GM12891 (cell line): ENCODE measurements at regions not wholly inside any gene's neighbourhood (a gene's known extent, or its start where the extent isn't known, plus 50 kb on each side); places are given as distances from the start of the nearest gene placed in this dataset.
A peak's percentile ranks its signal among the peaks of the same experiment; 100 is the strongest.

Experiments
- DNase-seq: peaks from one replicate; pipeline ENCODE4 v3.0.0; 2011; ENCODE audit warnings: low spot score; ENCODE audit not compliant: insufficient read length
- FAIRE-seq: peaks from 2 replicates; lab custom pipeline; 2011; peaks lifted over from hg19 to GRCh38; lab: Jason Lieb, UNC
- PAX5 ChIP-seq: IDR thresholded peaks from 2 replicates; pipeline ENCODE4 v1.6.1; 2011; ENCODE audit warnings: low read length, moderate library complexity, mild to moderate bottlenecking; ENCODE audit not compliant: insufficient read depth, severe bottlenecking
- POLR2A ChIP-seq: IDR thresholded peaks from 2 replicates; pipeline ENCODE4 v1.6.1; 2011; ENCODE audit warnings: low read depth, low read length, control low read depth
- POLR2AphosphoS5 ChIP-seq: IDR thresholded peaks from 2 replicates; pipeline ENCODE4 v1.6.1; 2011; ENCODE audit warnings: low read depth, low read length, control low read depth
- POU2F2 ChIP-seq: IDR thresholded peaks from 2 replicates; pipeline ENCODE4 v1.6.1; 2011; ENCODE audit warnings: low read depth, mild to moderate bottlenecking, control low read depth, low read length, moderate library complexity
- SPI1 ChIP-seq: IDR thresholded peaks from 2 replicates; pipeline ENCODE4 v1.6.1; 2011; ENCODE audit warnings: low read depth, low read length, control low read depth
- TAF1 ChIP-seq: IDR thresholded peaks from 2 replicates; pipeline ENCODE4 v1.6.1; 2011; ENCODE audit warnings: low read depth, low read length, control low read depth

DNA sequence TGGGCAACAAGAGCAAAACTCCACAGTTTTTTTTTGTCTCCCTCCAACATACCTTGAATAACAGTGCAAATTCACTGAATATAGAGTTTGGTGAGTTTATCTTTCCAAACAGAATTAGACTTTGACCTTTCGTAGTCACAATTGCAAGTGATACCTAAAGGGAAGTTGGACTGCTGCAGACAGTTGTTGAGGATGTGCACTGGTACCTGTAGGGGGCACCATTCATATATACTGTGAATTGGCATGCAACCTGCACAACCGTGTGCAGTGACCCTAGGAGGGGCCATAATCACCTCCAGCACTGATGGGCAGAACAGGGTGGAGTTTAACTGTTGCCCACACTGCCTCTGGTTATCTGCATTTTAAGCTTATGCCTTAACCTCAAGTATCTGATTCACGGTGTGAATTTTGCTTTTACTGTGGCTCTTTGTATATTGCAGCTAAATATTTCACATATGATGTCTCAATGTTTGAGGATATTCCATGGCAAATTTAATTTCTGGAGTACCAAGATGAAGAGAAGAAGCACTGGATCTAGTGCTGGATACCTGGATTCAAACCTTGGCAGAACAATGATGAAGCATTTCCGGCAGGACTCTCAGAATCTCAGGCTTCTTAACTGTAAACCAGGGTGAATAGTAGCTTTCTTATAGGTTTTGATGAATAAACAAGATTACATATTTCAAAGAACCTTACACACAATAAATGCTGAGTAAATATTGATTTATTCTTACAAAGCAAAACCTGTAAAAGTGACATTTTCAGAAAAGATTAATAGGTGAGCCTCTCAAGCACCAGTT, 144.3 kb downstream of the ACTBL2 start:
- no peak for DNase-seq
- TF ChIP-seq POLR2AphosphoS5: no peak
- TF ChIP-seq TAF1: no peak
- no peak for TF ChIP-seq PAX5
- no peak for TF ChIP-seq SPI1
- no peak for TF ChIP-seq POU2F2
- no peak for TF ChIP-seq POLR2A
- peak; percentile 66 for FAIRE-seq

DNA sequence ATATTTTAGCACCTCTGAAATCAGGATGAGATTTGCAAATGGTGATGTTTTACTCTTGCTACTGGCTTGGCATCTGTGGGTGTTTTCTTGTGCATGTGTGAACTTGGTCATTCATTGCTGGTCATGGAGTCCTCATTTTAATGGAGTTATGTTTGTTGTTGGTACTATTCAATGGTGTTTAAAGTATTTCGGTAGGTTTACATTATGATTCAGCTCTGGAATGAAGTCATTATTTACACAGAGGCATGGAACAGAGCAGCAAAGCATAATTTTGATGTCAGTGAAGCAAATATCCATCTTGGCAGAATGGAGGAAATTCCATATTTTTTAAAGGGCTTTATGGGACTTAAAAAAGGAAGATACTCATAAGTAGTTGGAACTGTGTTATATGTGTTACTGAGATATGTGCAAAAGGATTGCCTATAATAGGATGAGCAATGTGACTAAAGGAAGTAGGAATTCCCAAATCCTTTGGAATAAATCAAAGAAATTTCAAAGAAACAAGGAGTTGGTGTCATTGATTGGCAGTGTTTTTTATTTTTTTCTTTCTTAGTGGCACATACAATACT, 147.4 kb downstream of the ACTBL2 start:
- FAIRE-seq (no peak), DNase-seq (no peak)
- TF ChIP-seq POU2F2 (no peak), PAX5 (no peak), SPI1 (no peak), POLR2A (no peak), POLR2AphosphoS5 (no peak), TAF1 (no peak)

DNA sequence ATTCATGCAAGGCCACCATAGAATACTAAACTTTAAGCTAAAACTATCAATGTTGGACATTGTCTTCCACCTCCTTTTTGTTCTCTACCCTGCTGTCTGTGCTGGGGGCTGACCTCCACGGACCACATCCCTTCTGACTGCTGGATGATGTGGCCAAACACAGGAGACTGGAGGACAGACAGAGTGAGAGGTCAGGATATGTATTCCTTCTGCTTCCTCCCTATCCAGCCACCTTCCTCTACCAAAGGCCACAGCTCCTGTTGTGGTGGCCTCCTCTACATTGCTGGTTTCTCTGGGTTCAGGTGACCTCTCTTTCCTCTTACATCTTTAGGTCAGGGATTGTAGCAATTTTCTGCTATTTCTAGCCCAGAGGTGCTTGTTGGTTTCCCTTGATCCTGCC, 148.1 kb downstream of the ACTBL2 start:
- TF ChIP-seq POU2F2: no peak
- no peak for TF ChIP-seq POLR2AphosphoS5
- no peak for TF ChIP-seq POLR2A
- no peak for TF ChIP-seq PAX5
- TF ChIP-seq SPI1: no peak
- no peak for TF ChIP-seq TAF1
- FAIRE-seq (no peak), DNase-seq (no peak)

DNA sequence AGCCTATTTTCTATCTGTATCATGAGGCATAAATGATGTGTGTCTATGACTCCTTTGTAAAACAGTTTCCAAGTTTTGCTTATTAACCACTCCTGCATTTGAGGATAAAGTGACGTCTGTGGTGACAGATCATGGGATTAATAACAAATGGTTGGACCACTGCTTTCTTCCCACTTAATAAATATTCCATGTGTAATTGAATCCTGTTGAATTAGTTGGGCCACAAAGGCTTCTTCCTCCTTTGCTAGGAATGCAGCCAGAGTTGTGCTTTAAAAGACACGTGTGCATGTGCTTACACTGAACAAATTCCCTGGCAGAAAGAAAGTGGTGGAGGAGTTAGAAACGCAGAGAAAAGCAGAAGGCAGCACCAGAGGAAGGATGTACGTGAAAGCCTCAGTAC, 150.2 kb downstream of the ACTBL2 start:
- TF ChIP-seq POLR2A (no peak), SPI1 (no peak)
- DNase-seq (no peak), FAIRE-seq (no peak)

DNA sequence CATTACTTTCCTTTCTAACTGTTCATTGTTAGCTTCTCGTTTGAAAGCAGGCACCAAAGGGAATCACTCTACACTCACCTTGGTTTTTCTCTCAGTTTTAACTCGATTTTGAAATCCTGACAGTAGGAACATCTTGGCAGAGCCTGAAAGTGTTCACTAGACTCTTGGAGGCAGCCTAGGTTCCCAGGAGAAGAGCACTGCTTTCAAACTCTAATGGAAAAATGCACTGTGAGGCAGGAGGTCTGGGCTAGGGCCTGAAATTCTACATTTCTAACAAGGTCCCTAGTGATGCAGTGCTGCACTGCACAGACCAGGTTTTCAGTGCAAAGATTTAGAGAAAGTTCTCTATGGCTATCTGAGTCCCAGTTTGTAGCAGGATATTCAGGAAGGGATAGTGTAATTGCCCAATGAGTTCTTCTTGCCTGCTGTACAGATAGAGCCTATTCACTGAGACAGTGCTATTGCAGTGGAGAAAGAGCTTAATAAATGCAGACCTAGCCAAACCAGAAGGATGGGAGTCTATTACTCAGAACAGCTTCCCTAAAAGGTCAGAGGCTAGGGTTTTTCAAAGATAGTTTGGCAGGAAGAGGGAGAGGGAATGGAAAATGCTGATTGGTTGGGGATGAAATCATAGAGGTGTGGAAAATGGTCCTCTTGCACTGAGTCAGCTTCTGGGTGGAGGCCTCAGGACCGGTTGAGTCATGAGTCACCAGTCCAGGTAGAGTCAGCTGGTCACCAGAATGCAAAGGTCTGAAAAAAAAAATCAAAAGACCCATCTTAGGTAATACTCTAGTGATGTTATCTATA, 153.9 kb downstream of the GPBP1 start:
- DNase-seq (no peak), FAIRE-seq (no peak)
- no peak for TF ChIP-seq POLR2A
- no peak for TF ChIP-seq PAX5
- TF ChIP-seq POU2F2: no peak
- no peak for TF ChIP-seq POLR2AphosphoS5
- no peak for TF ChIP-seq TAF1
- TF ChIP-seq SPI1: no peak

DNA sequence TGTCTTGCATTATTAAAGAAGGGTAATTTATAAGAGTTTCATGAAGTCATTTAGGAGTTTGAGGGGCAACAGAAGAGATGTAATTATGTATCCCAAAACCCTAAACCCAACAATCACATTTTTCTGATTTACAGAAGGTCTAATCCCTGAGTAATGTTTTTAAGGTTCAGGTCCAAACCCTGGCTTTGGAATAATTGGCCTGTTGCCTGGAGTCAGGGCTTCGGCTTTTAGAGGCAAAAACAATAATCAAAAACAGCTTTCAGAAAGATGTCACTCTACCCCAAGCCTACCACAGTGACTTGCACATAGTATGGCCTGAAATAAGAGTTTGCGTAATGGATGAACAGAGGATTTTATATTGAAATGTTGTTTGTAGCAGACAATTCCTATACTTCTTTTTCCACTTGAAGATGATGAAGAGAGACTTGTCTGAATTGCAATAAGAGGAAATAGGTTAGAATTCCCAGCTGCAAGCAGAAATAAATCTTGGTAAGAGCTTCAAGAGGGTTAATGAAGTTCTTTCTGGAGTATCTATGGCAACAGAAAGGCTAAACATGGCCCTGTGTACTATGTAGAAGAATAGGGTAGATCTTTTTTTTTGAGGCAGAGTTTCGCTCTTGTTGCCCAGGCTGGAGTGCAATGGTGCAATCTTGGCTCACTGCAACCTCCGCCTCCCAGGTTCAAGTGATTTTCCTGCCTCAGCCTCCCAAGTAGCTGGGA, 152.0 kb downstream of the GPBP1 start:
- FAIRE-seq: no peak
- no peak for DNase-seq
- TF ChIP-seq PAX5: no peak
- TF ChIP-seq SPI1: no peak
- no peak for TF ChIP-seq POLR2A
- TF ChIP-seq TAF1: no peak
- no peak for TF ChIP-seq POLR2AphosphoS5
- no peak for TF ChIP-seq POU2F2

DNA sequence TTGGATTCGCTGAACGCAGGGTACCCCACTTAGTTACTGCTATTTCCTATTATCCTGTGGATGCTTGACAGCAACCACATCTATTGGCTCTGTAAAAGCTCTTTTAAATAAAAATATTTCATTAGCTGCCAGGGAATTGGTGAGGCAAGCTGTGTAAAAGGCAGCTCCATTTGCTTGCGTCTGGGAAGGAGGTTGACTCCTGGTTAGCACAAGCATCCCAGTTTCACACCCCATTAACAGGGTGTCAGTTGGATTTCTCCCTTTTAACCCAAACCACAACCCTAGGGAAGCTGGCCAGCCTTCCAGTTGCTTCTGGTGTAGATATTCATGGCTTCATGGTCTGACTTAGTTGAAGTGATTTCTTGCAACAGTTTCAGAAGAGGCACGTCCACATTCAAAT, 151.0 kb downstream of the GPBP1 start:
- FAIRE-seq (no peak), DNase-seq (no peak)
- TF ChIP-seq SPI1: no peak

DNA sequence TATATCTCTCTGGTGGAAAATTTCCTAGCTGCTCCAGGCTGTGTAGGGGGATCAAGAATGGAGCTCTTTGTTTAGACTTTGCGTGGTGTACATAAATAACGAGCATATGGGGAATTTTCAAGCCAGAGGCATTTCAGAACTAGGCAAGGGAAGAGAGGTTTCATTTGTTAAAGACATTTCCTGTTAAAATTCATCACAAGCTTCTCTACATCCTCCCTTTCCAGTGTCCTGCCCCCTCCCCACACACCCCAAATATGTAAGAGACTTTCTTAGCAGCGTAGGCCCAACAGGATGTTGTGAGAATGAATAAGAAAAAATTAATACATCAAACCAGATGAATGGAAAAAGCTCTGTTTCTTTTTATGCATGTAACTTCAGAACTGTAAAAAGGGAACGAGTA, 150.3 kb downstream of the GPBP1 start:
- FAIRE-seq: no peak
- DNase-seq: no peak
- no peak for TF ChIP-seq SPI1
- no peak for TF ChIP-seq TAF1
- no peak for TF ChIP-seq POLR2A
- TF ChIP-seq PAX5: no peak
- no peak for TF ChIP-seq POU2F2
- TF ChIP-seq POLR2AphosphoS5: no peak

DNA sequence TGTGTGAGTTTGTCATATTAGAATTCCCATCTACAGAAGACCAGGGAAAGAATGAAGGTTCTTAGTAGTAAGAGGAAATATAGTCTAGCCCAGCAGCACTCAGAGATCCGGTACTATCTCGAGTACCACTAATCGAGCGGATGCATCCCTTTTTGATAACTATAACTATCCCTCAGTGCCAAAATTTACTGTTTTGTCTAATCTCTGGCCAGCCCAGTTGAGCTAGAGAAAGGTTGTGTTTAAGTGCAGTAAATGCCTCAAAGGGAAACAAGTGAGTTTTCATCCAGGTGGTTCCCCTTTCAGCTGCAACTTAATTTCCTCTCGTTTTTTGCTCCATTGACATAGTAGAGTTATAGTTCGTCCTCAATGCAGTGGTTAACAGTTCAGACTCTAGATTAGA, 146.7 kb downstream of the GPBP1 start:
- FAIRE-seq (no peak), DNase-seq (no peak)
- TF ChIP-seq POLR2A (no peak), SPI1 (no peak), POLR2AphosphoS5 (no peak), TAF1 (no peak), PAX5 (no peak), POU2F2 (no peak)

DNA sequence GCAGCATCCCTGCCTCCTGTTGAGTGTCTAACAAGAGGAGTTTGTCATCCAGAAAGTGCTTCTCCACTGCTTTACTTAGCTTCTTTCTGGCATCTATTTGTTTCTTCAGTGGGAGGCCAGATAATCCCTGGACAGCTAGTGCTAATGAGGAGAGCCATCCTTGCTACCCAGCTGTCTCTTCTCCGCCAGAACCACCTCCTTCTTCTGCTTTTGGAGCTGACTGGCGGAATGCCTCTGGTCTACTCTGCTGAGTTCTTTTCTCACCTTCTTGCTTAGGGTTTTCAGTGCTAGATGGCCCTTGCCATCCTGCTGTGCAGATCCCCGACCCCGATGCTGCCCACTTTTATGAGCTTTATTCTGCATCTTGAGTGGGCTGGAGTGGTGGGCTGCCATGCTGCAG, 145.8 kb downstream of the GPBP1 start:
- no peak for FAIRE-seq
- TF ChIP-seq TAF1: no peak
- no peak for TF ChIP-seq SPI1
- no peak for TF ChIP-seq PAX5
- no peak for TF ChIP-seq POLR2AphosphoS5
- TF ChIP-seq POU2F2: no peak
- TF ChIP-seq POLR2A: no peak
- no peak for DNase-seq
